H1 (cell line): ENCODE measurements at regions not wholly inside any gene's neighbourhood (a gene's known extent, or its start where the extent isn't known, plus 50 kb on each side); places are given as distances from the start of the nearest gene placed in this dataset.

Source experiments
- CTCF ChIA-PET: fragments of 300-600 bp; sonication (Branson Sonifier 250); formaldehyde crosslinking; loops from one replicate; lab custom pipeline; 2021; ENCODE audit not compliant: partially characterized antibody; lab: Charles Lee
- POLR2A ChIA-PET: fragments of 300-600 bp; sonication (Branson Sonifier 250); formaldehyde crosslinking; loops from one replicate; lab custom pipeline; 2021; ENCODE audit warnings: inconsistent platforms; ENCODE audit not compliant: partially characterized antibody; lab: Charles Lee
- DNase-seq, 2 experiments: peaks; one replicate each; pipeline versions ENCODE4 v3.0.0 to v3.0.0-alpha.2; 2010 to 2022; ENCODE audit warnings: low spot score in 2 of 2, low read depth in 1 of 2, mixed read lengths in 1 of 2
- FAIRE-seq: peaks from 2 replicates; lab custom pipeline; 2011; peaks lifted over from hg19 to GRCh38; lab: Jason Lieb, UNC
- H2AFZ ChIP-seq: 2 replicates; pipeline ENCODE4 v1.8.1; 2012; ENCODE audit warnings: low read length, inconsistent platforms
- H2AK5ac ChIP-seq: 2 replicates; pipeline ENCODE4 v1.6.1; 2013; ENCODE audit warnings: low read depth, low read length
- H2BK120ac ChIP-seq: replicated peaks from 2 replicates; pipeline ENCODE3; 2013; ENCODE audit warnings: low read depth, low read length, inconsistent platforms
- H2BK12ac ChIP-seq: 2 replicates; pipeline ENCODE4 v1.6.1; 2013; ENCODE audit warnings: low read depth, low read length
- H2BK15ac ChIP-seq: 2 replicates; pipeline ENCODE4 v1.6.1; 2013; ENCODE audit warnings: low read length
- H2BK20ac ChIP-seq: 2 replicates; pipeline ENCODE4 v1.6.1; 2013; ENCODE audit warnings: low read length
- H2BK5ac ChIP-seq: 2 replicates; pipeline ENCODE4 v1.6.1; 2013; ENCODE audit warnings: low read depth, low read length
- H3K14ac ChIP-seq: 2 replicates; pipeline ENCODE4 v1.6.1; 2013; ENCODE audit warnings: inconsistent platforms; ENCODE audit not compliant: insufficient read length
- H3K18ac ChIP-seq: 2 replicates; pipeline ENCODE4 v1.6.1; 2013; ENCODE audit warnings: low read length; ENCODE audit errors: extremely low read depth
- H3K23ac ChIP-seq: 2 replicates; pipeline ENCODE4 v1.6.1; 2013; ENCODE audit warnings: inconsistent platforms; ENCODE audit not compliant: insufficient read length
- H3K23me2 ChIP-seq: 2 replicates; pipeline ENCODE4 v1.6.1; 2013; ENCODE audit warnings: low read depth, low read length
- H3K27ac ChIP-seq: 2 replicates; pipeline ENCODE4 v1.6.1; 2011; ENCODE audit warnings: low read depth, low read length, inconsistent platforms
- H3K27me3 ChIP-seq, 4 experiments: replicated peaks in 1 of 4; 1 replicate in 1 of 4; 2 replicates in 3 of 4; pipeline versions ENCODE4 v1.6.1 to v1.8.1; 2011 to 2013; ENCODE audit warnings: low read length in 3 of 4, mild to moderate bottlenecking in 3 of 4, inconsistent platforms in 2 of 4, mixed read lengths in 2 of 4, moderate library complexity in 1 of 4; ENCODE audit not compliant: control insufficient read depth in 3 of 4, insufficient read depth in 3 of 4; ENCODE audit errors: extremely low read depth in 1 of 4
- H3K36me3 ChIP-seq, 4 experiments: 2 replicates each; pipeline versions ENCODE4 v1.6.1 to v1.8.1; 2011 to 2013; ENCODE audit warnings: mild to moderate bottlenecking in 4 of 4, low read length in 3 of 4, moderate library complexity in 2 of 4, control low read depth in 1 of 4, inconsistent platforms in 1 of 4; ENCODE audit not compliant: insufficient read depth in 4 of 4, control insufficient read depth in 2 of 4
- H3K4ac ChIP-seq: replicated peaks from 2 replicates; pipeline ENCODE3; 2013; ENCODE audit warnings: low read length, low read depth, mixed read lengths, inconsistent platforms; ENCODE audit not compliant: insufficient read length
- H3K4me1 ChIP-seq, 4 experiments: replicated peaks in 1 of 4; 1 replicate in 1 of 4; 2 replicates in 3 of 4; pipeline versions ENCODE4 v1.6.1 to v1.8.1; 2011 to 2013; ENCODE audit warnings: low read length in 3 of 4, inconsistent platforms in 2 of 4, mixed read lengths in 1 of 4; ENCODE audit not compliant: insufficient read depth in 4 of 4, control insufficient read depth in 3 of 4
- H3K4me2 ChIP-seq, 2 experiments: 2 replicates each; pipeline versions ENCODE4 v1.6.1 to v1.8.1; 2011 to 2013; ENCODE audit warnings: low read depth in 2 of 2, low read length in 2 of 2, control low read depth in 1 of 2, inconsistent platforms in 1 of 2, mild to moderate bottlenecking in 1 of 2; ENCODE audit not compliant: insufficient read depth in 1 of 2
- H3K4me3 ChIP-seq, 4 experiments: fragments of 200-600, 300-600 bp in 1 of 4; sonication (generic), shearing (Covaris generic), sonication (Bioruptor Twin) in 1 of 4; 2 replicates each; pipeline versions ENCODE4 v1.5.1 to v1.8.1; 2011 to 2016; ENCODE audit warnings: low read length in 4 of 4, low read depth in 3 of 4, control low read depth in 2 of 4, inconsistent platforms in 2 of 4, mild to moderate bottlenecking in 2 of 4, mixed read lengths in 1 of 4, moderate library complexity in 1 of 4; ENCODE audit not compliant: insufficient read depth in 2 of 4; ENCODE audit errors: extremely low read depth in 1 of 4
- H3K56ac ChIP-seq: replicated peaks from 2 replicates; pipeline ENCODE3; 2013; ENCODE audit warnings: low read depth, mild to moderate bottlenecking, mixed read lengths, low read length, inconsistent platforms; ENCODE audit not compliant: insufficient read length
- H3K79me1 ChIP-seq: 2 replicates; pipeline ENCODE4 v1.6.1; 2013; ENCODE audit warnings: low read depth, low read length, control low read depth
- H3K79me2 ChIP-seq, 2 experiments: 2 replicates each; pipeline versions ENCODE4 v1.6.1 to v1.8.1; 2012 to 2013; ENCODE audit warnings: low read length in 2 of 2, mild to moderate bottlenecking in 2 of 2, inconsistent platforms in 1 of 2; ENCODE audit not compliant: insufficient read depth in 2 of 2, control insufficient read depth in 1 of 2
- H3K9ac ChIP-seq, 4 experiments: replicated peaks in 1 of 4; 1 replicate in 1 of 4; 2 replicates in 3 of 4; pipeline versions ENCODE4 v1.6.1 to v1.8.1; 2011 to 2013; ENCODE audit warnings: low read depth in 3 of 4, low read length in 3 of 4, control low read depth in 2 of 4, mild to moderate bottlenecking in 2 of 4, moderate library complexity in 2 of 4, inconsistent platforms in 1 of 4; ENCODE audit errors: extremely low read depth in 1 of 4
- H3K9me3 ChIP-seq, 2 experiments: 2 replicates each; pipeline versions ENCODE4 v1.6.1 to v1.8.1; 2012 to 2013; ENCODE audit warnings: mild to moderate bottlenecking in 2 of 2, moderate library complexity in 2 of 2, control low read depth in 1 of 2, inconsistent platforms in 1 of 2, low read depth in 1 of 2, low read length in 1 of 2, mixed read lengths in 1 of 2; ENCODE audit not compliant: insufficient read depth in 2 of 2
- H4K20me1 ChIP-seq, 2 experiments: replicated peaks in 1 of 2; 2 replicates each; pipeline versions ENCODE3 to v1.8.1; 2011 to 2013; ENCODE audit warnings: inconsistent platforms in 2 of 2, low read length in 2 of 2, mild to moderate bottlenecking in 1 of 2; ENCODE audit not compliant: insufficient read depth in 2 of 2, control insufficient read depth in 1 of 2
- H4K5ac ChIP-seq: 2 replicates; pipeline ENCODE4 v1.6.1; 2013; ENCODE audit warnings: low read length, low read depth, mixed read lengths, inconsistent platforms; ENCODE audit not compliant: insufficient read length
- H4K8ac ChIP-seq: 2 replicates; pipeline ENCODE4 v1.8.0; 2013; ENCODE audit warnings: mild to moderate bottlenecking, moderate library complexity, low read length, inconsistent platforms; ENCODE audit not compliant: insufficient read depth; ENCODE audit errors: extremely low read depth
- H4K91ac ChIP-seq: replicated peaks from 2 replicates; pipeline ENCODE3; 2013; ENCODE audit warnings: low read length, mixed read lengths, inconsistent platforms; ENCODE audit not compliant: insufficient read length
- CTBP2 ChIP-seq: IDR thresholded peaks from 2 replicates; pipeline ENCODE4 v1.7.0; 2011; ENCODE audit warnings: borderline replicate concordance, mild to moderate bottlenecking, moderate library complexity, mixed read lengths, low read length; ENCODE audit not compliant: insufficient read depth, insufficient read length
- HDAC2 ChIP-seq, 2 experiments: fragments of 300-600 bp in 1 of 2; sonication (generic) in 1 of 2; IDR thresholded peaks; 2 replicates each; pipeline ENCODE4 v1.6.1; 2011 to 2012; ENCODE audit warnings: low read depth in 2 of 2, low read length in 2 of 2, mild to moderate bottlenecking in 2 of 2, moderate library complexity in 2 of 2, borderline replicate concordance in 1 of 2, inconsistent platforms in 1 of 2
- KDM4A ChIP-seq: IDR thresholded peaks from one replicate; pipeline ENCODE4 v1.7.1; 2012; ENCODE audit warnings: low read depth, mild to moderate bottlenecking, moderate library complexity, low read length, inconsistent platforms; ENCODE audit not compliant: severe bottlenecking
- POLR2A ChIP-seq, 2 experiments: IDR thresholded peaks; 1 replicate in 1 of 2; 2 replicates in 1 of 2; pipeline ENCODE4 v1.6.1; 2011; ENCODE audit warnings: low read depth in 2 of 2, low read length in 2 of 2, mild to moderate bottlenecking in 2 of 2; ENCODE audit errors: control extremely low read depth in 1 of 2
- POLR2AphosphoS5 ChIP-seq: IDR thresholded peaks from 2 replicates; pipeline ENCODE4 v1.6.1; 2011; ENCODE audit warnings: low read depth, low read length
- SP2 ChIP-seq: IDR thresholded peaks from 2 replicates; pipeline ENCODE4 v1.6.1; 2012; ENCODE audit warnings: mild to moderate bottlenecking, low read length, inconsistent platforms
- TEAD4 ChIP-seq: IDR thresholded peaks from 2 replicates; pipeline ENCODE4 v1.6.1; 2012; ENCODE audit warnings: low read depth, low read length, inconsistent platforms, mixed read lengths
- WGBS, 2 experiments: shearing (Covaris generic) in 1 of 2; methylation state at CpG; one replicate each; pipeline versions ENCODE4 v1.1.6 to v1.1.7; 2013 to 2015; ENCODE audit warnings: low lambda C conversion rate in 2 of 2, mixed read lengths in 2 of 2, inconsistent platforms in 1 of 2, low coverage in 1 of 2, missing lambda C conversion rate in 1 of 2; ENCODE audit not compliant: insufficient replicate concordance in 2 of 2, insufficient coverage in 1 of 2, insufficient read length in 1 of 2; ENCODE audit errors: extremely low coverage in 1 of 2, missing lambda C conversion rate in 1 of 2; 5-methylcytosine and 5-hydroxymethylcytosine counted together
- TF ChIP-seq, protein P1 (sequence below): IDR thresholded peaks from 2 replicates; pipeline ENCODE4 v1.6.1; 2012; ENCODE audit warnings: inconsistent platforms
- TF ChIP-seq, protein P2 (sequence below): IDR thresholded peaks from 2 replicates; pipeline ENCODE4 v1.6.1; 2011; ENCODE audit warnings: low read length, improper control_type of control experiment

DNA sequence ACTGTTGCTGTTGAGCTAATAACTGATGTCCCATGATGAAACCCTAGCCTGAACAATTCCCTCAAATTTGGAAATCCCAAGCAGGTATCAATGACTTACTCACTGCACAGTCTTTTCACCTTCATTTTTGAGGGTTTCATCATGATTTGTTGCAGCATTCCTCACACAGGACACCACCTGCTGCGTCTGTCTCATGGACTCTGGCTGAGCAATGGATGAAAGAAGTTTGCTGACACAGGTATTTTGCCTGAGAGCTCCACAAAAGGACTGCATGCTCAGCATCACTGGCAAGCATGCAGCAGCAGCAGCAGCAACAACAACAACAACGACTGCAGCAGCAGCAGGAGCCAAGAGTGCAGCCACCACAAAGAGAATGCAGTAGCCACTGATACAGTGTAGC, 955.4 kb upstream of the AMELY start:
- CTCF ChIA-PET: no interaction called here
- Histone ChIP-seq H2BK15ac (no peak overlapping the region), H2AK5ac (no peak overlapping the region), H3K23me2 (no peaks in the 10 kb centered on the region), H3K56ac (no peak overlapping the region), H3K23ac (no peak overlapping the region), H4K91ac (no peak overlapping the region), H4K5ac (no peak overlapping the region), H3K4me1 (no peaks in the 10 kb centered on the region), H3K14ac (no peak overlapping the region), H3K4me3 (no peak overlapping the region), H3K4me2 (no peak overlapping the region), H2BK12ac (no peak overlapping the region), H2BK5ac (no peak overlapping the region), H3K9ac (no peak overlapping the region), H3K27me3 (no peaks in the 10 kb centered on the region), H3K36me3 (no peaks in the 10 kb centered on the region), H2BK20ac (no peak overlapping the region), H3K79me1 (no peaks in the 10 kb centered on the region), H2AFZ (no peak overlapping the region), H3K27ac (no peak overlapping the region), H4K20me1 (no peaks in the 10 kb centered on the region), H3K9me3 (peaks cover 0 to 9% of the 10 kb centered on the region in 2 experiments; a peak in 1 of 4 replicates), H3K4ac (no peak overlapping the region), H3K79me2 (no peaks in the 10 kb centered on the region), H2BK120ac (no peak overlapping the region), H4K8ac (no peak overlapping the region), H3K18ac (no peak overlapping the region)
- FAIRE-seq (no peak), DNase-seq (no peak)
- TF ChIP-seq, protein P1, sequence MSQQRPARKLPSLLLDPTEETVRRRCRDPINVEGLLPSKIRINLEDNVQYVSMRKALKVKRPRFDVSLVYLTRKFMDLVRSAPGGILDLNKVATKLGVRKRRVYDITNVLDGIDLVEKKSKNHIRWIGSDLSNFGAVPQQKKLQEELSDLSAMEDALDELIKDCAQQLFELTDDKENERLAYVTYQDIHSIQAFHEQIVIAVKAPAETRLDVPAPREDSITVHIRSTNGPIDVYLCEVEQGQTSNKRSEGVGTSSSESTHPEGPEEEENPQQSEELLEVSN: no peak
- TF ChIP-seq CTBP2 (no peak), HDAC2 (IDR thresholded peaks at IDR 0.05; ENCODE audit: borderline replicate concordance in 1 of 2, low read depth in 2 of 2, low read length in 2 of 2) (no peak), SP2 (no peak), POLR2AphosphoS5 (no peak), KDM4A (no peak), POLR2A (IDR thresholded peaks at IDR 0.05; ENCODE audit: control extremely low read depth in 1 of 2, low read depth in 2 of 2, low read length in 2 of 2) (no peak), TEAD4 (no peak)
- TF ChIP-seq, protein P2, sequence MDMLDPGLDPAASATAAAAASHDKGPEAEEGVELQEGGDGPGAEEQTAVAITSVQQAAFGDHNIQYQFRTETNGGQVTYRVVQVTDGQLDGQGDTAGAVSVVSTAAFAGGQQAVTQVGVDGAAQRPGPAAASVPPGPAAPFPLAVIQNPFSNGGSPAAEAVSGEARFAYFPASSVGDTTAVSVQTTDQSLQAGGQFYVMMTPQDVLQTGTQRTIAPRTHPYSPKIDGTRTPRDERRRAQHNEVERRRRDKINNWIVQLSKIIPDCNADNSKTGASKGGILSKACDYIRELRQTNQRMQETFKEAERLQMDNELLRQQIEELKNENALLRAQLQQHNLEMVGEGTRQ: no peak
- POLR2A ChIA-PET: no interaction called here
- 43% methylated on average over 1 of the region's 2 CpGs; no CpG with 5 or more reads in 1 of the 2 experiments for WGBS, 2 experiments
